NCI-H2107 treated with DMSO at 0.1 percent for 48 hours (cell line): ENCODE measurements at regions not wholly inside any gene's neighbourhood (a gene's known extent, or its start where the extent isn't known, plus 50 kb on each side); places are given as distances from the start of the nearest gene placed in this dataset.
"Not testable (repeated sequence)": the region's sequence is repeated elsewhere in the genome, so short reads cannot be mapped to it uniquely, and the experiment has no call there.

ENCODE experiments used
- DNase-seq: peaks from one replicate; lab custom pipeline; 2025; ENCODE audit not compliant: unreplicated experiment; lab: John Stamatoyannopoulos, UW

GRCh38 chr3:519026-519425 is 322.5 kb downstream of the CHL1 start:
- DNase-seq = no peak

GRCh38 chr3:522888-523287 is 326.3 kb downstream of the CHL1 start:
- no peak for DNase-seq

GRCh38 chr3:525415-525814 is 328.9 kb downstream of the CHL1 start:
- DNase-seq = no peak

- DNase-seq = no peak
Measured at GRCh38 chr3:535566-536416, 339.2 kb downstream of the CHL1 start.

- DNase-seq = no peak
Measured at GRCh38 chr3:536417-536813, 339.9 kb downstream of the CHL1 start.

- DNase-seq = no peak
Measured at GRCh38 chr3:541062-541801, 344.7 kb downstream of the CHL1 start.

- DNase-seq = no peak
Measured at GRCh38 chr3:542021-542420, 345.5 kb downstream of the CHL1 start.

GRCh38 chr3:549636-550035 is 353.1 kb downstream of the CHL1 start:
- DNase-seq = no peak

GRCh38 chr3:550471-550870 is 353.9 kb downstream of the CHL1 start:
- DNase-seq = no peak

- no peak for DNase-seq
Measured at GRCh38 chr3:557972-558371, 361.4 kb downstream of the CHL1 start.

- DNase-seq = no peak
Measured at GRCh38 chr3:567488-568185, 371.1 kb downstream of the CHL1 start.

GRCh38 chr3:579529-579928 is 383.0 kb downstream of the CHL1 start:
- not testable (repeated sequence) for DNase-seq

GRCh38 chr3:589066-589465 is 392.5 kb downstream of the CHL1 start:
- not testable (repeated sequence) for DNase-seq

GRCh38 chr3:597304-597703 is 400.7 kb downstream of the CHL1 start:
- not testable (repeated sequence) for DNase-seq

GRCh38 chr3:597746-598145 is 401.2 kb downstream of the CHL1 start:
- DNase-seq = not testable (repeated sequence)

GRCh38 chr3:607480-607879 is 410.9 kb downstream of the CHL1 start:
- not testable (repeated sequence) for DNase-seq

- no peak for DNase-seq
Measured at GRCh38 chr3:621714-622113, 425.2 kb downstream of the CHL1 start.

GRCh38 chr3:622314-622713 is 425.8 kb downstream of the CHL1 start:
- no peak for DNase-seq

GRCh38 chr3:623914-624545 is 427.5 kb downstream of the CHL1 start:
- no peak for DNase-seq

- DNase-seq = peak; percentile 13
Measured at GRCh38 chr3:632571-633170, 436.1 kb downstream of the CHL1 start.

- no peak for DNase-seq
Measured at GRCh38 chr3:634511-634910, 437.9 kb downstream of the CHL1 start.
